ACHN (cell line): ENCODE measurements at regions not wholly inside any gene's neighbourhood (a gene's known extent, or its start where the extent isn't known, plus 50 kb on each side); places are given as distances from the start of the nearest gene placed in this dataset.

Source experiments
- DNase-seq: peaks from one replicate; pipeline ENCODE4 v3.0.0-alpha.2; 2015
- in situ Hi-C: cut with HindIII; loops from 2 replicates; pipeline ENCODE4 v1.10.0; 2017; ENCODE audit warnings: low sequenced_read_pairs, low pct_ligation_motif_present, low pct_unique_long_range_greater_than_20kb

- in situ Hi-C loops, result no loop called here
- DNase-seq, result no peak
These were observed 125.9 kb upstream of the AKR1E2 start for GRCh38 chr10:4699950-4700730.

GRCh38 chr10:4698075-4698474 is 127.9 kb upstream of the AKR1E2 start:
- DNase-seq, result no peak
- in situ Hi-C loops, result no loop called here

DNA sequence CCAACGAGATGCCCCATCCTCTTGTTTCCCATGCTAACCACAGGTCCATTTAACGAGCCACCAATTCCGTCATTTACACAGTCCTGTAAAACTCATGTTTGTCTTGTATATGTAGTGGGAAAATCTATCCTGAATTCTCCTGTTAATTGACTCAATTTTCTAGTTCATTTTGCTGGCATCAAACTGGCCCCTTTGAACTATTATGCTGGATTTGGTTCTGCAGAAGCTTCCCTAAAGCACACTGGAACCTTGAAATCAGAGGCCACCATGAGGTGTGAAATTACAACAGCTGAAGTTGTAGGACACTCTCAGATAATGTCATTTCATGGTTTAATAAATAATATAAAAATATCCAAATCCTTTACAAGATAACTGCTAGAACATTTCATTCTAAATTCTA is 129.8 kb upstream of the AKR1E2 start:
- in situ Hi-C loops, result no loop called here
- no peak for DNase-seq

DNA sequence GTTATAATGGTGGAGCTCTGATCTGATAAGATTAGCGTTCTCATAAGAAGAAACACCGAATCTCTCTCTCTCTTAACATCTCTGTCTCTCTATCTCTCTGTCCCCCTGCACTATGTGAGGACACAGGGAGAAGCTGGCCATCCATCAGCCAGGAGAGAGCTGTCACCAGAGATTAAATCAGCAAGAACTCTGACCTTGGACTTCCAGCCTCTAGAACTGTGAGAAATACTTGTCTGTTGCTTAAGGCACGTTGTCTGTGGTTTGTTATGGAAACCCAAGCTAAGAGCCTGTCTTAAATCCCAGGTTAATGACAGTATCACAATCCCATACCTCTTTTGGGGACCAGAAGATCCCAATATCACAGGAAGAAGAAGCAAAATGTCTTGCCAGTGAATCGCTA is 132.0 kb upstream of the AKR1E2 start:
- DNase-seq, result no peak
- in situ Hi-C loops, result no loop called here

GRCh38 chr10:4692206-4692605 is 133.8 kb upstream of the AKR1E2 start:
- in situ Hi-C loops, result no loop called here

DNA sequence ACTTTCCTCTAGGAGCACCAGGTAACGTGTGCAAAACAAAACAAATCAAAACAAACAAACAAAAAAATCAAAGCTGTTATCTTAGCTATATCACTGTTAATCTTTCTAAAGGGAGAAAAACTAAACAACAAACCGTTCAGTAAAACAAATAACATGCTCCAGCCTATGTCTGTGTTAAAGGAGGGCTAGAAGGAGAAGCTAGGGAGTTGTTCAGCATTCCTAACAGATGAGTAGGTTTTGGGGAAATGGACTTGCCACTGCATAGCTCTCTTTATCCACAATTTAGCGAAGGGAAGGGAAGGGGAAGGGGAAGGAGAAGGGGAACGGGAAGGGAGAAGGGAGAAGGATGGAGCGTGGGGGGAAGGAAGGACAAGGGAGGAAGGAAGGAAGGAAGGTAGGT is 134.2 kb upstream of the AKR1E2 start:
- in situ Hi-C loops, result no loop called here
- peak; percentile 32 for DNase-seq

More at GRCh38 chr10:4692206-4692605, 133.8 kb upstream of the AKR1E2 start:
- no peak for DNase-seq

- DNase-seq, result no peak
- in situ Hi-C loops, result no loop called here
These were observed 134.7 kb upstream of the AKR1E2 start for GRCh38 chr10:4691301-4691700.

- in situ Hi-C loops, result no loop called here
- no peak for DNase-seq
These were observed 137.4 kb upstream of the AKR1E2 start for GRCh38 chr10:4688601-4689000.

GRCh38 chr10:4688168-4688567 is 137.8 kb upstream of the AKR1E2 start:
- in situ Hi-C loops, result no loop called here
- no peak for DNase-seq

GRCh38 chr10:4687397-4687796 is 138.6 kb upstream of the AKR1E2 start:
- in situ Hi-C loops, result no loop called here
- DNase-seq, result no peak

DNA sequence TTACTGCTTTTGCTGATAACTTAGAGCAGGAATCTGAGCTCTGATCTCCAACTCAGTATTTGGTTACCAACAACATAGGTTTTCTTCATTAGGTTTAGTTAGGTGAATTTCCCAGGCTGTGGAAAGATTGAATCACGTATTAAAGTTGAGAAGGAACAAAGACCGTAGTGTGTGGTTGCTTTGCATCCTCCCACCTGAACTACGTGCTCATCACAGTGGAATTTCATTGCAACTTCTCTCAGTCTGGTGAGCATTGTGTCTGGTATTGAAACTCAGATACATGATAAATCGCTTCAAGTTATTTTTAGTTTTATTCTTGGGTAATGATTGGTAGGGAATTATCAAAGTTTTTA is 139.4 kb upstream of the AKR1E2 start:
- in situ Hi-C loops, result no loop called here
- peak; percentile 70 for DNase-seq

- in situ Hi-C loops, result no loop called here
- DNase-seq, result no peak
These were observed 139.9 kb upstream of the AKR1E2 start for GRCh38 chr10:4685904-4686643.

- DNase-seq, result no peak
These were observed 140.5 kb upstream of the AKR1E2 start for GRCh38 chr10:4685491-4685890.

GRCh38 chr10:4684434-4684833 is 141.6 kb upstream of the AKR1E2 start:
- no peak for DNase-seq
- in situ Hi-C loops, result no loop called here

More at GRCh38 chr10:4685491-4685890, 140.5 kb upstream of the AKR1E2 start:
- in situ Hi-C loops, result no loop called here

DNA sequence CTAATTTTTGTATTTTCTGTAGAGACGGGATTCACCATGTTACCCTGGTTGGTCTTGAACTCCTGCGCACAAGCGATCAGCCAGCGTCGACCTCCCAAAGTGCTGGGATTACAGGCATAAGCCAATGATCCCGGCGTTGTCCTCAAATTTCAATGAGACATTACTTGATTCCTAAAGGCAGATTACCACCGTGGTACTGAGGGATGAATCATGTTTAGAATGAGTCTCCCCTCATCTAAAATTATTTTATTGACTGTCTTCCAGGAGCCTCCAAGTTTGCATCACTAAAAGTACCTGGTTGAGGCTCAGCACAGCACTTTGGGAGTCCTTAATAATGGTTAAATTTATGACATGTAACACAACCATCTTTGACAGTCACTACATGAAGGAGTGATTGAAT is 142.2 kb upstream of the AKR1E2 start:
- in situ Hi-C loops, result no loop called here
- no peak for DNase-seq

- in situ Hi-C loops, result no loop called here
These were observed 142.9 kb upstream of the AKR1E2 start for GRCh38 chr10:4683137-4683536.

GRCh38 chr10:4678951-4679671 is 146.9 kb upstream of the AKR1E2 start:
- no peak for DNase-seq
- in situ Hi-C loops, result no loop called here

More at GRCh38 chr10:4683137-4683536, 142.9 kb upstream of the AKR1E2 start:
- DNase-seq, result no peak

- DNase-seq, result no peak
- in situ Hi-C loops, result no loop called here
These were observed 147.7 kb upstream of the AKR1E2 start for GRCh38 chr10:4678023-4678950.
